Hepatocyte (in vitro differentiated cells): ENCODE measurements at regions not wholly inside any gene's neighbourhood (a gene's known extent, or its start where the extent isn't known, plus 50 kb on each side); places are given as distances from the start of the nearest gene placed in this dataset.

Experiments used
- DNase-seq: peaks from one replicate; pipeline ENCODE4 v3.0.0-alpha.2; 2016; ENCODE audit warnings: low spot score
- H2AFZ ChIP-seq: fragments of 200-600 bp; sonication (generic); 2 replicates; pipeline ENCODE4 v1.6.0; 2016; ENCODE audit warnings: antibody characterized with exemption, mild to moderate bottlenecking
- H3K27ac ChIP-seq: fragments of 200-600 bp; sonication (generic); 2 replicates; pipeline ENCODE4 v1.5.1; 2016; ENCODE audit warnings: mild to moderate bottlenecking
- H3K27me3 ChIP-seq: fragments of 200-600 bp; sonication (generic); 2 replicates; pipeline ENCODE4 v1.6.1; 2016
- H3K36me3 ChIP-seq: fragments of 200-600 bp; sonication (generic); replicated peaks from 2 replicates; pipeline ENCODE4 v1.5.1; 2016; ENCODE audit warnings: low read depth; ENCODE audit not compliant: insufficient read depth
- H3K4me1 ChIP-seq: fragments of 200-600 bp; sonication (generic); 2 replicates; pipeline ENCODE4 v1.5.1; 2016; ENCODE audit warnings: mild to moderate bottlenecking, moderate library complexity; ENCODE audit not compliant: insufficient read depth
- H3K4me2 ChIP-seq: fragments of 200-600 bp; sonication (generic); 2 replicates; pipeline ENCODE4 v1.6.0; 2016
- H3K4me3 ChIP-seq: fragments of 200-600 bp; sonication (generic); 2 replicates; pipeline ENCODE4 v1.5.1; 2016; ENCODE audit warnings: mild to moderate bottlenecking
- H3K79me2 ChIP-seq: fragments of 200-600 bp; sonication (generic); 2 replicates; pipeline ENCODE4 v1.6.0; 2017; ENCODE audit warnings: mild to moderate bottlenecking
- H3K9me2 ChIP-seq: fragments of 200-600 bp; sonication (generic); replicated peaks from 2 replicates; pipeline ENCODE4 v1.6.0; 2017; ENCODE audit warnings: mild to moderate bottlenecking; ENCODE audit not compliant: insufficient read depth
- H3K9me3 ChIP-seq: fragments of 200-600 bp; sonication (generic); 2 replicates; pipeline ENCODE4 v1.5.1; 2016; ENCODE audit warnings: low read depth, mild to moderate bottlenecking
- H4K20me1 ChIP-seq: fragments of 200-600 bp; sonication (generic); 2 replicates; pipeline ENCODE4 v1.6.0; 2016; ENCODE audit warnings: mild to moderate bottlenecking; ENCODE audit not compliant: insufficient read depth, poor library complexity, severe bottlenecking
- CTCF ChIP-seq: fragments of 200-600 bp; sonication (generic); IDR thresholded peaks from 2 replicates; pipeline ENCODE4 v1.5.1; 2016; ENCODE audit warnings: antibody characterized with exemption, mild to moderate bottlenecking; ENCODE audit not compliant: poor library complexity
- EZH2 ChIP-seq: fragments of 200-600 bp; sonication (generic); IDR thresholded peaks from 2 replicates; pipeline ENCODE4 v1.6.1; 2016; ENCODE audit warnings: antibody characterized with exemption, mild to moderate bottlenecking, borderline replicate concordance
- EZH2phosphoT487 ChIP-seq: fragments of 200-600 bp; sonication (generic); IDR thresholded peaks from one replicate; pipeline ENCODE4 v1.6.1; 2018; ENCODE audit warnings: antibody characterized with exemption, mild to moderate bottlenecking, low read depth, moderate library complexity; ENCODE audit not compliant: unreplicated experiment, severe bottlenecking
- WGBS: methylation state at CpG from one replicate; pipeline ENCODE4 v1.1.6; 2016; ENCODE audit warnings: low lambda C conversion rate; ENCODE audit errors: missing lambda C conversion rate; 5-methylcytosine and 5-hydroxymethylcytosine counted together

GRCh38 chr6:74114428-74114827 lies 418.4 kb downstream of the CD109 start:
- H3K27ac ChIP-seq, result no peak overlapping the region
- TF ChIP-seq EZH2, result no peak
- TF ChIP-seq EZH2phosphoT487, result no peak
- TF ChIP-seq CTCF, result no peak
- no peaks in the 10 kb centered on the region for H3K36me3 ChIP-seq
- no peaks in the 10 kb centered on the region for H3K9me3 ChIP-seq
- no peaks in the 10 kb centered on the region for H3K27me3 ChIP-seq
- H3K4me1 ChIP-seq, result no peaks in the 10 kb centered on the region
- 90% methylated on average over 2 of the region's 2 CpGs for WGBS
- no peaks in the 10 kb centered on the region for H4K20me1 ChIP-seq
- H3K79me2 ChIP-seq, result no peaks in the 10 kb centered on the region
- H2AFZ ChIP-seq, result no peak overlapping the region
- H3K4me3 ChIP-seq, result no peak overlapping the region
- DNase-seq, result no peak
- H3K9me2 ChIP-seq, result no peaks in the 10 kb centered on the region
- no peak overlapping the region for H3K4me2 ChIP-seq

- Histone ChIP-seq H3K79me2 (no peaks in the 10 kb centered on the region), H4K20me1 (no peaks in the 10 kb centered on the region), H3K36me3 (no peaks in the 10 kb centered on the region), H3K27ac (no peak overlapping the region), H3K4me3 (no peak overlapping the region), H3K4me2 (no peak overlapping the region), H3K9me3 (no peaks in the 10 kb centered on the region), H3K27me3 (no peaks in the 10 kb centered on the region), H2AFZ (no peak overlapping the region), H3K9me2 (no peaks in the 10 kb centered on the region), H3K4me1 (no peaks in the 10 kb centered on the region)
- no peak for DNase-seq
- 83% methylated on average over 2 of the region's 2 CpGs for WGBS
- TF ChIP-seq EZH2phosphoT487 (no peak), CTCF (no peak), EZH2 (no peak)
Measured at GRCh38 chr6:74113901-74114300, 417.9 kb downstream of the CD109 start.

GRCh38 chr6:74103417-74103816 lies 407.4 kb downstream of the CD109 start:
- H3K79me2 ChIP-seq, result no peaks in the 10 kb centered on the region
- H3K4me3 ChIP-seq, result no peak overlapping the region
- H3K9me2 ChIP-seq, result no peaks in the 10 kb centered on the region
- H3K4me2 ChIP-seq, result no peak overlapping the region
- no peak overlapping the region for H3K27ac ChIP-seq
- no peak for DNase-seq
- no peaks in the 10 kb centered on the region for H4K20me1 ChIP-seq
- no peak overlapping the region for H2AFZ ChIP-seq
- H3K9me3 ChIP-seq, result no peaks in the 10 kb centered on the region
- no peaks in the 10 kb centered on the region for H3K36me3 ChIP-seq
- no peaks in the 10 kb centered on the region for H3K4me1 ChIP-seq
- no peaks in the 10 kb centered on the region for H3K27me3 ChIP-seq
- no peak for TF ChIP-seq EZH2
- TF ChIP-seq CTCF, result no peak
- no peak for TF ChIP-seq EZH2phosphoT487

GRCh38 chr6:74100719-74101287 lies 404.8 kb downstream of the CD109 start:
- no peak for TF ChIP-seq EZH2phosphoT487
- TF ChIP-seq EZH2, result no peak
- no peak for TF ChIP-seq CTCF
- H3K27ac ChIP-seq, result no peak overlapping the region
- H3K4me3 ChIP-seq, result no peak overlapping the region
- H3K27me3 ChIP-seq, result no peaks in the 10 kb centered on the region
- no peaks in the 10 kb centered on the region for H3K36me3 ChIP-seq
- no peak for DNase-seq
- no peak overlapping the region for H3K4me2 ChIP-seq
- no peak overlapping the region for H2AFZ ChIP-seq
- no peaks in the 10 kb centered on the region for H4K20me1 ChIP-seq
- H3K9me3 ChIP-seq, result no peaks in the 10 kb centered on the region
- H3K4me1 ChIP-seq, result no peaks in the 10 kb centered on the region
- H3K9me2 ChIP-seq, result no peaks in the 10 kb centered on the region
- no peaks in the 10 kb centered on the region for H3K79me2 ChIP-seq
